ENCODE measurements at regions not wholly inside any gene's neighbourhood (a gene's known extent, or its start where the extent isn't known, plus 50 kb on each side); places are given as distances from the start of the nearest gene placed in this dataset.

- TF ChIP-seq CTCF (conservative IDR thresholded peaks at IDR 0.05; ENCODE audit: low read depth, low read length) (no peak), EZH2 (IDR thresholded peaks at IDR 0.05; ENCODE audit: borderline replicate concordance, low read depth, low read length, poor library complexity, severe bottlenecking) (no peak)
Observed at GRCh38 chr6:87904011-87904410, 143.6 kb upstream of the SPACA1 start.
